Raji (cell line): ENCODE measurements at regions not wholly inside any gene's neighbourhood (a gene's known extent, or its start where the extent isn't known, plus 50 kb on each side); places are given as distances from the start of the nearest gene placed in this dataset.

Source experiments
- POLR2A ChIP-seq: IDR thresholded peaks from 2 replicates; pipeline ENCODE4 v1.6.1; 2011; ENCODE audit warnings: low read depth, low read length, control low read depth; ENCODE audit not compliant: insufficient read depth

- no peak for TF ChIP-seq POLR2A
These were observed 446.9 kb downstream of the PCNX1 start for GRCh38 chr14:71354142-71354541.

- no peak for TF ChIP-seq POLR2A
These were observed 447.5 kb downstream of the PCNX1 start for GRCh38 chr14:71354801-71355200.

- TF ChIP-seq POLR2A = no peak
These were observed 448.3 kb downstream of the PCNX1 start for GRCh38 chr14:71355324-71356201.

- TF ChIP-seq POLR2A = no peak
These were observed 451.1 kb downstream of the PCNX1 start for GRCh38 chr14:71358209-71358931.

GRCh38 chr14:71359823-71360222 is 452.6 kb downstream of the PCNX1 start:
- no peak for TF ChIP-seq POLR2A

- no peak for TF ChIP-seq POLR2A
These were observed 454.1 kb downstream of the PCNX1 start for GRCh38 chr14:71361336-71361735.

- no peak for TF ChIP-seq POLR2A
These were observed 454.6 kb downstream of the PCNX1 start for GRCh38 chr14:71361874-71362273.

GRCh38 chr14:71362282-71362681 is 455.0 kb downstream of the PCNX1 start:
- no peak for TF ChIP-seq POLR2A

- TF ChIP-seq POLR2A = no peak
These were observed 455.8 kb downstream of the PCNX1 start for GRCh38 chr14:71362920-71363584.

- no peak for TF ChIP-seq POLR2A
These were observed 457.0 kb downstream of the PCNX1 start for GRCh38 chr14:71363946-71364925.

- TF ChIP-seq POLR2A = no peak
These were observed 458.1 kb downstream of the PCNX1 start for GRCh38 chr14:71365361-71365760.

- no peak for TF ChIP-seq POLR2A
These were observed 459.6 kb downstream of the PCNX1 start for GRCh38 chr14:71366861-71367260.

- no peak for TF ChIP-seq POLR2A
These were observed 464.6 kb downstream of the PCNX1 start for GRCh38 chr14:71371711-71372396.

- no peak for TF ChIP-seq POLR2A
These were observed 465.2 kb downstream of the PCNX1 start for GRCh38 chr14:71372411-71372838.
